AG04450 (cell line): ENCODE measurements at regions not wholly inside any gene's neighbourhood (a gene's known extent, or its start where the extent isn't known, plus 50 kb on each side); places are given as distances from the start of the nearest gene placed in this dataset.

ENCODE experiments used
- CTCF ChIA-PET: fragments of 300-600, 350-600 bp; formaldehyde crosslinking; extraction: SDS; loops from one replicate; lab custom pipeline; 2022; ENCODE audit warnings: antibody characterized with exemption, inconsistent platforms; lab: Charles Lee
- POLR2A ChIA-PET: fragments of 350-600 bp; formaldehyde crosslinking; extraction: SDS; loops from one replicate; lab custom pipeline; 2021; ENCODE audit warnings: antibody characterized with exemption, inconsistent platforms; lab: Yijun Ruan, JAX
- DNase-seq: peaks from one replicate; pipeline ENCODE4 v3.0.0-alpha.2; 2011; ENCODE audit warnings: low read depth, low spot score
- H3K27ac ChIP-seq: one replicate; pipeline ENCODE4 v1.5.1; 2012; ENCODE audit warnings: low read depth, low read length, control low read depth
- H3K27me3 ChIP-seq: one replicate; pipeline ENCODE4 v1.6.0; 2012; ENCODE audit warnings: low read length; ENCODE audit not compliant: control insufficient read depth, insufficient read depth
- H3K4me3 ChIP-seq: 2 replicates; pipeline ENCODE4 v1.5.1; 2011; ENCODE audit warnings: mild to moderate bottlenecking, low read depth, low read length, control low read depth
- H3K9me3 ChIP-seq: 2 replicates; pipeline ENCODE4 v1.5.1; 2012; ENCODE audit warnings: low read length; ENCODE audit not compliant: control insufficient read depth, insufficient read depth
- CTCF ChIP-seq: IDR thresholded peaks from 2 replicates; pipeline ENCODE4 v1.5.1; 2011; ENCODE audit warnings: low read depth, low read length, control low read depth, inconsistent platforms

GRCh38 chr5:6108981-6109825 lies 269.1 kb downstream of the MED10 start:
- peaks cover 54% of the 10 kb centered on the region for H3K9me3 ChIP-seq
- TF ChIP-seq CTCF, result no peak
- no peaks in the 10 kb centered on the region for H3K27me3 ChIP-seq
- ChIA-PET CTCF (no interaction called here), POLR2A (no interaction called here)
- no peak for DNase-seq
- no peak overlapping the region for H3K4me3 ChIP-seq
- no peak overlapping the region for H3K27ac ChIP-seq

DNA sequence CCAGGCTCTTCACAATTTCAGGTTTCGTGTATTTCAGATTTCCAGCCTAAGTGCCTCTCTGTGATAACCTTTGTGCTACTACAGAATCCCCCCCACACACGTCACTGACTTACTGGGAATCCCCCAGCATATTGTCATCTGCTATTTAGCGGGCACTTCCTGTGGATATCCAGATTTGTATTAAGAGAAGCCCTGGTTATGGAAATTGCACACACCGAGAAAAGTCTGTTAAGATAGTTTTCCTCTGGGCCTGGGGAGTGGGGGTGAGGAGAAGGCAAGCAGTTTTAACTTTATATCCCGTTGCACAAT lies 269.9 kb downstream of the MED10 start:
- ChIA-PET CTCF (no interaction called here), POLR2A (no interaction called here)
- H3K27ac ChIP-seq, result no peak overlapping the region

DNA sequence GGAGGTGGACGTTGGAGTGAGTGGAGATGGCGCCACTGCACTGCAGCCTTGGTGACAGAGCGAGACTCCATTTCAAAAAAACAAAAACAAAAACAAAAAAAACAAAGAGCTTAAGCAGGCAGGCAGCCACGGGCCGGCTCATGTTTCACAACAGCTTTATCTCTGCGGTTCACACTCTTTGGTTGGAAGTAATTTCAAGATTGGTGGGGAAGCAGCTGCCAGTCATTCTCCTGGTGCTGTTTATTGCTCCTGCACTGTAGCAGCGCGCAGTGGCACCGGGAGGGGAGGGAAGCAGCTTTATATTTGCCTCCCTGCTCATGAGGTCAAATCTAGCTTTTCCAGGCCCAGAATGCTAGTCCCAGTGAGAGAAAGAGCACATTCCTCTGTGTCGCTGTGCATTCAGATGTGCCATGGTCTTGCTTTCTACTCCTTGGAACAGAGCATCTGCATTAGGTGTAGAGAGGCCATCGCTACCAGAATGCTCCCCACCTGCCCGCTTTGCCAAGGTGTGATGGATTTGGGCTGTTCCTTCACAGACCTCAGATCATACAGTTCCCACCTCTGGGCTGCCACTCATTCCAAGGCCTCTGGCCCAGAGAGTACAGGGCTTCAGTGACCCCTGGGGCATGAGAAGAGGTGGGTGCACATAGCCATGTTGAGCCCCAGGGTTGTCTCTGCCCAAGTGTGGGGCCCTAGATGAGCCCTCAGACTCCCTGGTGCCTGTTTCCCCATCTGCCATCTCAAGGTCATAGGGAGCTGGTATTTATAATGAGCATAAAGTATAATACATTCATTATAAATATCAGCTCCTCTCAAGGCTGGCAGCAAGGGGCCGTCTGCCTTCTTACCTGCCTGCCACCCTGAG lies 270.4 kb downstream of the MED10 start:
- DNase-seq, result no peak
- H3K9me3 ChIP-seq, result peaks cover 53% of the 10 kb centered on the region
- TF ChIP-seq CTCF, result no peak
- CTCF ChIA-PET, result no interaction called here
- H3K4me3 ChIP-seq, result no peak overlapping the region
- POLR2A ChIA-PET, result no interaction called here
- no peak overlapping the region for H3K27ac ChIP-seq
- no peaks in the 10 kb centered on the region for H3K27me3 ChIP-seq

More for the DNA sequence above, 269.9 kb downstream of the MED10 start:
- TF ChIP-seq CTCF, result no peak
- H3K9me3 ChIP-seq, result peaks cover 52% of the 10 kb centered on the region
- no peak for DNase-seq
- no peak overlapping the region for H3K4me3 ChIP-seq
- H3K27me3 ChIP-seq, result no peaks in the 10 kb centered on the region

DNA sequence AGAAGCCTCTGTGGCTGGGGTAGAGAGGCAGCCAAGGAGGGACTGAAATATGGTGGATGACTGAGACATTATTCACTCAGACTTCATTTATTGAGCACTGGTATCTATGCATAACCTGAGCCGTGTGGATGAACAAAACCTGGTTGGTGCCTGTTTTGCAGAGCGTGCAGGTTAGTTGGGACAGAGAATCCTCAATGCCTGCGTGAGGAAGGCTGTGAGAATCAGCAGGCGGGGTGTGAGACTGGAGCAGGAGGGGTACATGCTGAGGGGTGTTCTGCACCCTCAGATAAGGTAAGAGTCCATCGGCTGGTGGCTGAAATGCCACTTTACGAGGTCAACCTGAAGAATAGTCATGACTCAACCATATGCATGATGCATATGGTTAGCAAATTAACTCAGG lies 271.6 kb downstream of the MED10 start:
- no peak for DNase-seq
- no peak for TF ChIP-seq CTCF
- H3K27ac ChIP-seq, result no peak overlapping the region
- ChIA-PET POLR2A (no interaction called here), CTCF (no interaction called here)
- H3K9me3 ChIP-seq, result peaks cover 56% of the 10 kb centered on the region
- H3K27me3 ChIP-seq, result no peaks in the 10 kb centered on the region
- no peak overlapping the region for H3K4me3 ChIP-seq

GRCh38 chr5:6105320-6105719 lies 273.0 kb downstream of the MED10 start:
- no peak overlapping the region for H3K27ac ChIP-seq
- TF ChIP-seq CTCF, result no peak
- H3K9me3 ChIP-seq, result peaks cover 43% of the 10 kb centered on the region
- H3K4me3 ChIP-seq, result no peak overlapping the region
- ChIA-PET CTCF (no interaction called here), POLR2A (no interaction called here)
- no peaks in the 10 kb centered on the region for H3K27me3 ChIP-seq
- DNase-seq, result no peak
